ENCODE measurements at regions not wholly inside any gene's neighbourhood (a gene's known extent, or its start where the extent isn't known, plus 50 kb on each side); places are given as distances from the start of the nearest gene placed in this dataset.
"Not testable (repeated sequence)": the region's sequence is repeated elsewhere in the genome, so short reads cannot be mapped to it uniquely, and the experiment has no call there.

DNA sequence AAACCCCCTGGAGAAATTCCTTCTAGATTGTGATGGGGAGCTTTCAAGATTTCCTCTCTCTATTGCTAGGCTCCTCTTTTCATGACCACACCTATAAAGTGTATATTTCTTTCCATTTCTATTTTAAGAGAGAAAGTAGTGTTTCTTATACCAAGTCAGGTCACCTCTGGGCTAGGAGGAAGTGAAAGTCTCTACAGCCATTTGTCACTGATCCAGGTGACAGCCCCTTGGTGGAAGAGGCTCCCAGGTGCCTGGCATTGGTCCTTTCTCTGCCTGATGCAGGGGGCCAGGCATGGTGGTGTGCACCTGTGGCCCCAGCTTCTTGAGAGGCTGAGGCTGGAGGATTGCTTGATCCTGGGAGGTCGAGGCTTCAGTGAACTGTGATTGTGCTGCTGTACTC lies 64.7 kb downstream of the DHCR7 start:
- intact Hi-C loops (cut with micrococcal nuclease) = no loop called here
- ATAC-seq = no peak

DNA sequence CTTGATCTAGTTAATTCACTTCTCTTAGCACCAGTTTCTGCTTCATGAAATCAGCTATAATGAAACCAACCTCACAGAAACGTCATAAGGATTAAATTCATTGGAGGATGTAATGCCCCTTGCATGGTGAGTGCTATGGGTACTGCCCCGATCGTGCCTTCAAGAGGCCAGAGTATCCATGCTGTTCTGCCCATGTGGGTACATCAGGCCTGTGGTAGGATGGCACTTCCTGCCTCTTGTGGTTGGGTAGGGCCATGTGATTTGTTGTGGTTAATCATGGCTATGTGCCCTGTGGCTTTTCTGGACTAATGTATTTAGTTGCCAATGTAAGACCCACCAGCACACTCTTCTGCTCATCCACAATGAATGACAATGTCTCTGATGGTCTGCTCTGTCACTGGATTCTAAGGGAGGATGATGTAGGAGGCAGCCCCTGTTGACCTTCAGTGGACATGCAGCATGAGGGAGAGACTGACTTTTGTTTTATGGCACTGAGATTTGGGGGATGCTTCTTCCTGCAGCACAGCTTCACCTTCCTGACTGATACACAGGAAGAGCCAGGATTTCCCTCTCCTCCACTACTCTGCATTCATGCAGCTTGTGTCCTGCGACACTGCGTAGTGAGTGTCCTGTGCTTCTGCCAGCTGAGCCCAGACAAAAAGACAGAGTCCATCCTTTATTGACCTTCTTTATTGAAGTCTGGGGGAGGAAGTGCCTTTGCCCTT lies 66.2 kb downstream of the DHCR7 start:
- no peak for DNase-seq
- intact Hi-C loops (cut with micrococcal nuclease) = no loop called here
- no peak for ATAC-seq

More for the DNA sequence above, 64.7 kb downstream of the DHCR7 start:
- no peak for DNase-seq

DNA sequence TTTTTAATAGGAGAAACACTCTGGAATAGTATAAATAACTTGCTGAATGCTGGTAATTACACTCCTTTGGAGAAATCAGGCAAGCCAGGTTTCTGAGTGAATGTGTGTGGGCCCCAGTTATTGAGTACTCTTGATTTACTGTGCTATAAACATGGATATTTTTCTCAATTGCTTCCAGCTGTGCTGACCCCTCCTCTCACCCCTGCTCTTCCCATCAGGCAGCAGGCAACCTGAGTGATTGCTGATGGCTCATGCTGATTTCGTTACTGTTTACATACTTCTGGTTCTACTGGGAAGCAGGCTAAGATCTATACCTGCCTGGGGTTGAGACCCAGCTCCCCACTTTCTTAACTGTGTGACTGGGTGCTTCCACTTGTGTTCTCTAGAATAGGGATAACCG lies 68.5 kb downstream of the DHCR7 start:
- DNase-seq (no peak), ATAC-seq (no peak)
- intact Hi-C loops (cut with micrococcal nuclease) = no loop called here

DNA sequence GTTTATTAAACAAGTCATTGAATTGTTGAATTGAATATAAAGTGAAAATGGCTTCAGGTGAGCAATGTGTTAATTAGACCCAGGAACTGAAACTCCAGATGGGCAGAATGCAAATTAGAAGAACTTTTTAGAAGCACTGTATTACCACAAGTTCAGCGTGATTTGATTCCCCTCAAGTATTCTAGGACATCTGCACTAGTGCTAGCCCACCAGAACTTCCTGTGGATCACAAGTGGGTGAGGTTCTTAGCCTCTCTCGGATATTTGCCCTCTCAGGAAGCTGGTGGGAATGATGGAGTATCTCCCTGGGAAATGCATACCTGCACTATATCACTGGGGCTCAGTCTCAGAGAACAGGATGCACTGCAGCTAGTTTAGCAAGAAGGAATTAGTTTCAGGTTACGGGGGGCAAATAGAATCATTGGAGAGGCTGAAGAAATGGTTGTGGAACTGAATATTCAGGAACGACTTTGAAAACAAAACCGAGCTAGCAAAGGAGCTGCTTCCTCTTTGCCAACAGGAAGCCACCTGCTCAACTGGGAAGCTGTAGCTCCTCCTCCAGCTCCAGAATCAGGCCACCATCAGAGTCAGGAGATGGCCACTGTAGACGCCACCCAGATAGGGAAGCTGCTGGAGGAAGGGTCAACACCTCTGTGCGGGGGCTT lies 74.3 kb downstream of the DHCR7 start:
- intact Hi-C loops (cut with micrococcal nuclease) = no loop called here
- ATAC-seq (no peak), DNase-seq (no peak)

DNA sequence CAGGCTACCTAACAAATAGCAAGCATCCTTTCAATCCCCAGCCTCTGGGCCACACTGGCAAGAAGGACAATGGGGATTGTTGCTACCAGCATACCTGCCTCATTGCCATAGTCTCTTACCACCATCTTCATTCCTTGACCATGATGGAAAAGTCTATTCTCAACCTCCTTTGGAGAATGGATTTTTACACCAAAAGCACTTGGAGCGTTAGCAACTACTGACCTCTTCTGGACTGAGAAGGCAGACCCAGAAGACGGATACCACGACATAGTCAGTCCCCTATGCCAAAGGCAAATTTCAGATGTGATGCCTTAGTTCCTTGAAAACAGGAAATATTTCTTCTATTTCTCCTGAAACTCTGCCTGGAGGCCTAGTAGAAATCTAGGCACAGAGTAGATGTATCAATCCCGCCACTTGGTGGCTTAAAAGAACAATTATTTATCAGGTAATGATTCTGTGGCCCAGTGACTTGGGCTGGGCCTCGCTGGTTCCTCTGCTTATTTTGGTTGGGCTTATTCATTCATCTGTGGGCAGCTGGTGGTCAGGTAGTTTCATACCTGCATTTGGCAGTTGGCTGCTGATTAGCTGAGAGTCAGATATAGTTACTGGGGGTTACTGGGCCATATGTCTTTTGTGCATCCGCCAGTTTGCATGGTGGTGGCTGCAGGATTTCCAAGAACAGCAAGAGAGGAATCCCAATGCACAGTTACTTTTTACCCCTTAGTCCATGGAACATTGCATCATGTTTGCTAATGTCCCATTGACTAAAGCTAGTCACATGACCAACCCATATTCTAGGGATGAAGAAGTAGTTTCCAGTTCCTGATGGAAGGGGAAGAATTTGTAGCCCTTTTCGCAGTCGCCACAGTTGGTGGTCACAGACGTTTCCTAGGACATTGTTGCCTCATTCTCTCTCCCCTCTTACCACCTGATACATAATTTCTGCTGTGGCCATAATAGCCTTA lies 75.2 kb downstream of the DHCR7 start:
- ATAC-seq (no peak), DNase-seq (no peak)
- intact Hi-C loops (cut with micrococcal nuclease) = no loop called here

DNA sequence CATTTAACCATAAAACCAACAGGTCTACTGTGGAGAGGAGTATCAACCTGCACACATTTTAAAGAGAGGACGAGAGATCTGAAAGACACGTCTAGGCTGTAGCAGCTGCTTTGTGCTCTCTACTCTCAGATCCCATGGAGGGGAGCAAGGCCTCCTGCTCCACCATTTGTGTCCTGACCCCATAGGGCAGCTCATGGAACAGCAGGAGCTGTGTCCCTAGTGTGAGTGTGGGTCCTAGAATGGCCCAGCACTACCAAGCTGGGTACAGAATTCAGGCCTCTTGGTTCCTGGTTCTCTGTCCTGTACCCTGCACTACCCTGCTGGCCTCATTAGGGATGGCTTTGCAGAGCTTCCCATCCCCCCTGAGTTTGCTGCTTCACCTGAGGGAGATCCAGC lies 76.5 kb downstream of the DHCR7 start:
- intact Hi-C loops (cut with micrococcal nuclease) = no loop called here
- DNase-seq (no peak), ATAC-seq (no peak)

DNA sequence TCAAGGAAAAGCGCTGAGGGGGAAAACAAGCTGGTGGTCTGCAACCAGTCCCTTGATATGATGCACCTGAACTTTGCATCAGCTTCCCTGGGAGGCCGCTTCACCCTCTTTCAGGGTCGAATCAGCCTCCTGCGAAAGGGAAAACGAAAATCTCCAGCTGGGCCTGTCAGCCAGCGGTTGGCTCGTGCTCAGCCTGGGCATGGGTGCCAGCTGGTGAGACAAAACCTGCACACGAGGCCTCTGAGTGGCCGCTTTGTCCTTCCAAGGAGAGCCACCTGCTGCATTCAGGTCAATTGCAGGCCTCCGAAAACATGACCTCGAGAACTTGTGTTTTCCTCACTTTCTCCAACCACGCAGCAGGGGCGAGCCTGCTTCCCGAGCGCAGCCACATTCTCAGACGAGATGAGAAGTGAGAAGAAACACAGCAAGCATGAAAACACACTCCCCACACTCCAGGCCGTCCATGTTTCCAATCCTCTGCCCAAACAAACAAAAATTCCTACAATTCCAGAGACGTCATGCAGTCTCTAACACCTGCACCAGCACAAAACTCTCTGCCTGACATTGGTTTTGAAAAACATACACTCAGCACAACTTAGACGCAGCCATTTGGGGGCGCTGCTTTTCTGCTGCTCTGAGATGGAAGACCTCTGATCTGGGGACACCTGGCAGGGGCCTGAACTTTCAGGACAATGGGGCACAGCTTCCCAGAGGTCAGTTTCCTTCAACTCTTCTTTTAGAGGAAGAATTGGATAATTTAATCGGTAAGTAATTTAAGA lies 77.1 kb downstream of the DHCR7 start:
- DNase-seq = no peak
- intact Hi-C loops (cut with micrococcal nuclease) = no loop called here
- no peak for ATAC-seq

DNA sequence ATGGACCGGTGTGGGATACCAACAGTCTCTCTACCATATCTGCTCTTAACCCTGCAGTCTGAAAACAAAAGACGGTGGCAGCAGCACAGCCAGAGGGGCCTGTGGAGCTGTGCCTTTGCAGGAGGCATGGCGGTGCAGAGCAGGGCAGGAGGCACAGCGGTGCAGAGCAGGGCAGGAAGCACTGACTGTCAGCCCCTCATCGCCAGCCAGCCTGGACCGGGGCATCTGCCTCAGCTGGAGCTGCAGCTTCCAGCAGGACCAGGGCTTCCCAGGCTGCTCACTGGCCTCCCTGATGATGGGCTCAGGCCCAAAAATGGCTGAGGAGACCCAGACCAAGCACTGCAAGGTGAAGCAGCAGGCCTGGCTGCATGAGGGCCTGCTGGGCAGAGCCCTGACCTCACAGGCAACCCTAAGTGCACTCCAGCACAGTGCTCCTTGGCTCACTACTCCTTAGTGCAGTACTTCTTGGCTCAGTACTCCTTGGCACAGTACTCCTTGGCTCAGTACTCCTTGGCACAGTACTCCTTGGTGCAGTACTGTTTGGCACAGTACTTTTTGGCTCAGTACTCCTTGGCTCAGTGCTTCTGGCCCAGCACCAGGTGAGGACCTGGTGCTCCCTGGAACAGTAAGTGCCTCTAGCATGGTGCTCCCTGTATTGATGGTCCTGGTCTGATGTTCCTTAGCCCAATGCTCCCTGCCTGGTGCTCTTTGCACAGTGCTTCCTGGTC lies 78.0 kb downstream of the DHCR7 start:
- no peak for DNase-seq
- intact Hi-C loops (cut with micrococcal nuclease) = no loop called here
- no peak for ATAC-seq

DNA sequence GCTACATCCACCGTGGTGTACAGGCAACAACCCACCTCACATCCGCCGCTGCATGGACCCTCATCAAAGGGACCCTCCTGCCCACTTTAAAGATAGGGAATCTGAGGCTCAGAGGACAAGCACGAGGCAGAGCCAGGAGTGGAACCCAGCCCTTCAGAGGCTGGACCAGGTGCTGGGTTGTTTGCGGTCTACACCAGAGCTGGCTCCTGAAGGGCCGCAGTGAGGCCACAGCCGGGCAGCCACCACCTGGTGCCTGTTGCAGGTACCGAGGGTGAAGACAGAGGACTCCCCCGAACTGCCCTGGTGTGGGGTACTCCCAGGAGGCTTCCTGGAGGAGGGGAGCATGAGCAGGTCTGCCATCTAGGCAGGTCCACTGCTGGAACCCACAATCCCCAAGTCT lies 78.8 kb downstream of the DHCR7 start:
- ATAC-seq (no peak), DNase-seq (no peak)
- intact Hi-C loops (cut with micrococcal nuclease) = no loop called here

DNA sequence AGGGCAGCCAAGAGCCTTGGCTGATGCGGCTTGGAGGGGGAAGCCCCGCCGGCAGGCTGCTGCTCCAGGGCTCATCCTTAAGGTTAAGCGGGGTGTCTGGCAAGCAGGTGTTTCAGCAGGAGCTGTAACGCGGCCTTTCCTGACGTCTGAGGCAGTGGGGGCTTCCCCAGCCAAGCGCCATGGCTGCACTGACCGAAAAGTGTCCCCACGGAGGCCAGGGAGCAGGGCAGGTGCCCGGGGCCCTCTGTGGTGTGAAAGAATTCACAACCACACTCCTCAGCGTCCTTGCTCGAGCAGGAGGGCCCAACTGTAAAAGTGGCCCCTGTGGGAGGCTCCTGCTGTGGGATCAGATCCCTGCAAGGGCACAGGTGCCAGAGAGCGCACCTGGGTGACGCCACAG lies 79.2 kb downstream of the DHCR7 start:
- DNase-seq (no peak), ATAC-seq (no peak)
- intact Hi-C loops (cut with micrococcal nuclease) = no loop called here

DNA sequence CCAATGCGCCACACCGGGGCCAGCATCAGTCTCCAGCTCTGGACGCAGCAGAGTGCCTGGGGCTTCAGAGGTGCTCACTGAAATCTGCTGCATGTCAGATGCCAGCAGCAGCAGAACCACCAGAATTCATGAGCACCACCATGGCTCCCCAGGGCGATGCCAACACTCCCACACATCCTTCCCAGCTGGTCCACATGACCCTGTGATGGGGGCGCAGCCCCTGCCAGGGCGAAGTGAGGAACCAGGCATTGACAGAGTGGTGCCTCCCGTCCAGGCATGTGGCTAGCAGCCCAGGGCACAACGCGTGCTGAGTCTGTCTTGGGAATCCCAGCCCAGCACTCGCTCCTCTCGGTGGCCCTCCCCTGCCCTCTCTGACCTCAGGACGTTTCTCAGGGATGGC lies 80.4 kb downstream of the DHCR7 start:
- ATAC-seq (no peak), DNase-seq (no peak)
- intact Hi-C loops (cut with micrococcal nuclease) = no loop called here

DNA sequence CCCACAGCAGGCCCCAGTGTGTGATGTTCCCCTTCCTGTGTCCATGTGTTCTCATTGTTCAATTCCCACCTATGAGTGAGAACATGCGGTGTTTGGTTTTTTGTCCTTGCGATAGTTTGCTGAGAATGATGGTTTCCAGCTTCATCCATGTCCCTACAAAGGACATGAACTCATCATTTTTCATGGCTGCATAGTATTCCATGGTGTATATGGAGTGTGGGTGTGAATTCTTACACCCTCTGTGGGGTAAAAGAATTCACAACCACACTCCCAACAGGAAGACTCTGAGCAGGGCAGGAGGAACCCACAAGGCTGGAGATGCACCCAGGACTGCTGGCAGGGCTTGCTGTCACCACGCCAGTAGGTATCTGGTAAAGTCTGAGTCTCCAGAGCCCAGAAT lies 80.9 kb downstream of the DHCR7 start:
- intact Hi-C loops (cut with micrococcal nuclease); DNase-seq; ATAC-seq: not testable (repeated sequence)

DNA sequence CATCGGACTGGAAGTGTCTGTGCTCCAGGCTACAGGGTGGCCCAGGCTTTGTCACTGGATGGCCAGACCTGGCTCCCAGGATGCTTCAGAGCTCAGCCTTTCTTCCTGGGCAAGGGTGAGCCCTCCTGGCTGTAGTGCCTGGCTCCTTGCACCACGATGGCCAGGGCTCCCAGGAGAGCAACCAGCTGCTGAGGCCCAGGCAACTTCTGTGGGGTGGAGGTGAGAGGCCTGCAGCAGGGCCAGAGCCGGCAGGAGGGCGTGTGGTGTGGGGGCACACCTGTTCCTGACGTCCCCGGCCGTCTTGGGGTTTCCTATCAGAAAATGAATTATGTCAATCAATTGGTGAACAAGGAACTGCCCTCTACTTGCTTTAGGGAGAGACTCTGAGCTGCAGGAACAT lies 82.1 kb downstream of the DHCR7 start:
- intact Hi-C loops (cut with micrococcal nuclease) = no loop called here
- DNase-seq = no peak
- no peak for ATAC-seq

DNA sequence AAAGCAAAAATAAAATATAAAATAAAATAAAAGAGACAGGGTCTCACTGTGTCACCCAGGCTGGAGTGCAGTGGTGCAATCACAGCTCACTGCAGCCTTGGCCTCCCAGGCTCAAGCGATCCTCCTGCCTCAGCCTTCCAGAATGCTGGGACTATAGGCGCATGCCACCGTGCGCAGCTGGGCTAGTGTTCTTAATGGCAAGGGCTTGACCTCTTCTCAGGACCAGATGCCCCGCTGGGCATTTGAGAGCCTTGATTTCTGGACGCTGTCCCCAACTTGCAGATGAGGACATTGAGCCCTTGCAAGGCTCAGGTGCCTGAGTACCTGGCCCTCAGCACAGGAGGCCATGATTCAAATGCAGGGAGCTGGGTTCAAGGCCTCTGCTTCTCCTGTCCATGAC lies 82.6 kb downstream of the DHCR7 start:
- intact Hi-C loops (cut with micrococcal nuclease) = no loop called here
- no peak for DNase-seq
- ATAC-seq = no peak

DNA sequence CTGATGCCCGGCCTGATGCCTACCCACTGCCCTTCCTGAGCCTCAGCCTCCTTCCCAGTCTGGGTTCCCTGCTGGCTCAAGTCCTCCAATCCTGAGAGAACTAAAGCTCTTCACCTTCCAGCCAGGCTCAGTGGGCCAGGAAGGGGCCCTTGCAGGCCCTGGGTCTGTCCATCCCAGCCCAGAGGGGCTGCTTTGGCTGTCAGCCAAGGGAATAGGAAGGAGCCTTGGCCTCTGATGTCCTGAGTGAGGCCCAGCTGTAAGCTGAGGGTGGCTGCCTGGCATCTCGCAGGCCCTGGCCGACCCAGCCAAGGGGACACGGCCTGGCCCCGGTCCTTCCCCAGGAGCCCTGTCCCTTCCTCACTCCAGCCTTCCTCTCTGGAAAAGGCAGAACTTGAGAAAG lies 83.4 kb downstream of the DHCR7 start:
- ATAC-seq (no peak), DNase-seq (no peak)
- intact Hi-C loops (cut with micrococcal nuclease) = no loop called here

DNA sequence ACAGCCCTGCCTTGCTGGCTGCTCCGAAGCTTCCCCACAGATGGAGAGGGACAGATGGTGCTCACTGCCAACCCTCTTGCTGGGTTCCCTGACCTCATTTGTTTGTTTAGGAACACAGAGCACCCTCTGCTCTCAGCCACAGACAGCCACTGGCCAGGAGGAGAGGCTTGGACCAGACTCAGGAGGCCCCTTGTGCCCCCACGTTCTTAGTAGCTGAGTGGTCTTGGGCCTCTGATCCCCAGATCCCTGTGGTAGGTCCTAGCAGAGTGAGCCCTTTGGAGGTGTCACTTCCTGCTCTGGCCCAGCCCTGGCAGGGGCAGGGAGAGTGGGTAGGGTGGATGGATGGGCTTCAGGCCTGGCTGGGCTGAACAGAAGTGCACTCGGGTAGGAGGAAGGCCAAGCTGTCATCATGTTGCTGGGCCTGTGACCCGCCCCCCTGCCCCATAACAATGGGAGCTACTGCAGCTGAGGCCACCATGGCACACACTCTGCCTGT lies 84.0 kb downstream of the DHCR7 start:
- no peak for DNase-seq
- ATAC-seq = peak; percentile 28
- intact Hi-C loops (cut with micrococcal nuclease) = no loop called here

DNA sequence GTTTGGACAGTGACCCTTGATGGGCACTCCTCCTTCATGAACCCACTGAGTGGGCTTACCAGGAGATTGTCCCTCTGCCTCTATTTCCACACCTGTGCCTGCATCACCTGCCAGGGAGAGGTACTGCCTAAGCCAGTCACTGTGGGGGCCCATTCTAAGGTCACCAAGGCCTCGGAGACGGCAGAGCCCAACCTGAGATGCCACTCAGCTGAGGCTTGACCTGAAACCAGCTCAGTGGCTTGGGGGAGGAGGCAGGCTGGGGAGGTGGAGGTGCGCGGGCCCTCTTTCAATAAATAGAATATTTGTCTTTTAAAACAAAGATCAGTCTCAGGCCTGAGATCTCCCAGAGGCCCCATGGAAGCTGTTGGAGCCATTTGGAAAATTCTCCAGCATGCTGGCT lies 84.5 kb downstream of the DHCR7 start:
- DNase-seq (no peak), ATAC-seq (no peak)
- intact Hi-C loops (cut with micrococcal nuclease) = no loop called here

DNA sequence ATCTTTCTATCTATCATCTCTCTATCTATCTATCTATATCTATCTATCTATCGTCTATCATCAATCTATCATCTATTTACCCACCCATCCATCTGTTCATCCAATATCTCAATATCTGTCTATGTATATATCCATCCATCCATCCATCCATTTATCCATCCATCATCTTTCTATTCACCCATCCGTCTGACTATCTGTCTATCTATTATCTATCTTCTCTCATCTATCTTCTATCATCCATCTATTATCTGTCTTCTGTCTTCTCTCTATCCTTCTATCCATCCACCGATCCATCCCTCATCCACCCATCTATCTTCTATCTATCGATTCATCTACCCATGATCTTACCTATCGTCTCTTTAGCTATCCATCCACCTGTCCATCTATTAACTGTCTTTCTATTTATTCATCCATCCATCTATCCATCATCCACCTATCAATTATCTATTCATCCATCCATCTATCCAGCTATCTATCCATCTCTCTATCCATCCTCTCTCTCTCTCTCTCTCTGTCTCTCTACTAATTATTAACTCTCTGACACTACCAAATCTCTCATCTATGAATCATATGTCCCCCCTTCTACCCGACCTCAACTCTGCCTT lies 89.1 kb downstream of the DHCR7 start:
- ATAC-seq = no peak
- no peak for DNase-seq
- intact Hi-C loops (cut with micrococcal nuclease) = no loop called here

All from left ventricle myocardium superior (tissue), 1 donor.